ENCODE measurements at regions not wholly inside any gene's neighbourhood (a gene's known extent, or its start where the extent isn't known, plus 50 kb on each side); places are given as distances from the start of the nearest gene placed in this dataset.

GRCh38 chr5:2017540-2018389 is 135.0 kb upstream of the IRX4 start:
- Histone ChIP-seq H3K27me3 (no peaks in the 10 kb centered on the region), H3K4me3 (no peak overlapping the region), H3K9me3 (no peaks in the 10 kb centered on the region), H3K4me1 (no peaks in the 10 kb centered on the region), H3K27ac (no peak overlapping the region), H3K36me3 (no peaks in the 10 kb centered on the region)
- peak; percentile 32 for TF ChIP-seq CTCF (IDR thresholded peaks at IDR 0.05)
- intact Hi-C loops (cut with DNase I) = no loop called here
- ATAC-seq = peak; percentile 28
- no peak for DNase-seq

- Histone ChIP-seq H3K36me3 (no peaks in the 10 kb centered on the region), H3K4me3 (no peak overlapping the region), H3K9me3 (no peaks in the 10 kb centered on the region), H3K27ac (no peak overlapping the region), H3K27me3 (no peaks in the 10 kb centered on the region), H3K4me1 (no peaks in the 10 kb centered on the region)
- ATAC-seq (no peak), DNase-seq (no peak)
- no peak for TF ChIP-seq CTCF (IDR thresholded peaks at IDR 0.05)
- intact Hi-C loops (cut with DNase I) = no loop called here
Measured at GRCh38 chr5:2015961-2016360, 133.2 kb upstream of the IRX4 start.

- no peaks in the 10 kb centered on the region for H3K27me3 ChIP-seq
- ATAC-seq (no peak), DNase-seq (no peak)
- H3K27ac ChIP-seq = no peak overlapping the region
- intact Hi-C loops (cut with DNase I) = no loop called here
- TF ChIP-seq CTCF (IDR thresholded peaks at IDR 0.05) = no peak
- H3K36me3 ChIP-seq = no peaks in the 10 kb centered on the region
- no peaks in the 10 kb centered on the region for H3K4me1 ChIP-seq
- H3K9me3 ChIP-seq = no peaks in the 10 kb centered on the region
- no peak overlapping the region for H3K4me3 ChIP-seq
Measured at GRCh38 chr5:2015124-2015848, 132.6 kb upstream of the IRX4 start.

- no peaks in the 10 kb centered on the region for H3K36me3 ChIP-seq
- no peaks in the 10 kb centered on the region for H3K9me3 ChIP-seq
- intact Hi-C loops (cut with DNase I) = no loop called here
- no peak for TF ChIP-seq CTCF (IDR thresholded peaks at IDR 0.05)
- no peak overlapping the region for H3K27ac ChIP-seq
- no peaks in the 10 kb centered on the region for H3K4me1 ChIP-seq
- H3K27me3 ChIP-seq = no peaks in the 10 kb centered on the region
- no peak overlapping the region for H3K4me3 ChIP-seq
- DNase-seq = no peak
- no peak for ATAC-seq
Measured at GRCh38 chr5:2014058-2014610, 131.4 kb upstream of the IRX4 start.

- DNase-seq = no peak
- intact Hi-C loops (cut with DNase I) = no loop called here
- no peak for TF ChIP-seq CTCF (IDR thresholded peaks at IDR 0.05)
- H3K27ac ChIP-seq = no peak overlapping the region
- ATAC-seq = no peak
- no peaks in the 10 kb centered on the region for H3K9me3 ChIP-seq
- H3K27me3 ChIP-seq = no peaks in the 10 kb centered on the region
- H3K4me3 ChIP-seq = no peak overlapping the region
- no peaks in the 10 kb centered on the region for H3K36me3 ChIP-seq
- H3K4me1 ChIP-seq = no peaks in the 10 kb centered on the region
Measured at GRCh38 chr5:2013301-2014057, 130.8 kb upstream of the IRX4 start.

All from upper lobe of right lung (tissue), 1 donor.